Lower leg skin (tissue), 4 donors: ENCODE measurements at regions not wholly inside any gene's neighbourhood (a gene's known extent, or its start where the extent isn't known, plus 50 kb on each side); places are given as distances from the start of the nearest gene placed in this dataset.
"Not testable (repeated sequence)": the region's sequence is repeated elsewhere in the genome, so short reads cannot be mapped to it uniquely, and the experiment has no call there.

Experiments
- DNase-seq, 2 donors: peaks; one replicate each; pipeline ENCODE4 v3.0.0-alpha.2; 2019; ENCODE audit warnings: low spot score in 2 of 2
- H3K4me3 ChIP-seq: fragments of 200-600 bp; sonication (generic); 2 replicates; pipeline ENCODE4 v1.5.1; 2017; ENCODE audit warnings: mild to moderate bottlenecking, low read depth; ENCODE audit not compliant: poor library complexity, severe bottlenecking
- CTCF ChIP-seq, 3 donors: fragments of 450-650 bp; IDR thresholded peaks; one replicate each; pipeline ENCODE4 v1.5.1; 2016; ENCODE audit warnings: antibody characterized with exemption in 3 of 3, mild to moderate bottlenecking in 3 of 3, moderate library complexity in 2 of 3
- POLR2A ChIP-seq, 2 donors: fragments of 450-650 bp; IDR thresholded peaks; one replicate each; pipeline ENCODE4 v1.6.1; 2016 to 2017; ENCODE audit warnings: antibody characterized with exemption in 2 of 2, mild to moderate bottlenecking in 1 of 2, moderate library complexity in 1 of 2
- WGBS, 2 donors: methylation state at CpG; one replicate each; pipeline ENCODE4 v1.1.5; 2018; 5-methylcytosine and 5-hydroxymethylcytosine counted together
- intact Hi-C: fragments of 100-400 bp; cut with DNase I; formaldehyde crosslinking; loops from one replicate; pipeline ENCODE4 v1.15.0; 2023; ENCODE audit warnings: low total_unique reads

GRCh38 chr9:126173929-126174328 is 152.7 kb upstream of the MVB12B start:
- 91 to 97% methylated on average over 3 to 4 of the region's 4 CpGs for WGBS, 2 donors
- no peak for TF ChIP-seq CTCF (IDR thresholded peaks at IDR 0.05)
- DNase-seq, result peak in 1 of 2 donors; percentile 68
- H3K4me3 ChIP-seq, result no peak overlapping the region
- intact Hi-C loops, result no loop called here

- 66 to 69% methylated on average over 10 of the region's 10 CpGs for WGBS, 2 donors
- intact Hi-C loops, result no loop called here
These were observed 143.4 kb upstream of the MVB12B start for GRCh38 chr9:126183266-126183665.

GRCh38 chr9:126190994-126191393 is 135.6 kb upstream of the MVB12B start:
- H3K4me3 ChIP-seq, intact Hi-C loops, DNase-seq: not testable (repeated sequence)
- 88 to 95% methylated on average over 2 of the region's 2 CpGs for WGBS, 2 donors

More at GRCh38 chr9:126183266-126183665, 143.4 kb upstream of the MVB12B start:
- TF ChIP-seq POLR2A (IDR thresholded peaks at IDR 0.05), result no peak
- TF ChIP-seq CTCF (IDR thresholded peaks at IDR 0.05), result no peak
- DNase-seq, result peak in 1 of 2 donors; percentile 23
- no peak overlapping the region for H3K4me3 ChIP-seq

GRCh38 chr9:126198854-126199253 is 127.8 kb upstream of the MVB12B start:
- TF ChIP-seq POLR2A (IDR thresholded peaks at IDR 0.05) (no peak), CTCF (IDR thresholded peaks at IDR 0.05) (no peak)

GRCh38 chr9:126203313-126203712 is 123.3 kb upstream of the MVB12B start:
- no peak overlapping the region for H3K4me3 ChIP-seq
- no peak for DNase-seq
- 94 to 96% methylated on average over 5 of the region's 5 CpGs for WGBS, 2 donors
- no peak for TF ChIP-seq CTCF (IDR thresholded peaks at IDR 0.05)
- TF ChIP-seq POLR2A (IDR thresholded peaks at IDR 0.05), result no peak
- intact Hi-C loops, result no loop called here

More at GRCh38 chr9:126198854-126199253, 127.8 kb upstream of the MVB12B start:
- no peak for DNase-seq
- H3K4me3 ChIP-seq, result no peak overlapping the region
- intact Hi-C loops, result no loop called here
- WGBS, 2 donors, result 69 to 74% methylated on average over 4 of the region's 4 CpGs

GRCh38 chr9:126204197-126204596 is 122.4 kb upstream of the MVB12B start:
- intact Hi-C loops, result no loop called here
- no peak for TF ChIP-seq CTCF (IDR thresholded peaks at IDR 0.05)
- TF ChIP-seq POLR2A (IDR thresholded peaks at IDR 0.05), result no peak
- no peak overlapping the region for H3K4me3 ChIP-seq
- no peak for DNase-seq
- 91 to 100% methylated on average over 4 to 5 of the region's 5 CpGs for WGBS, 2 donors
